Stimulated activated CD8-positive, alpha-beta memory T cell treated with anti-CD3 and anti-CD28 coated beads, Interleukin-15, amount 100 ng/mL, for 48 hours (primary cell): ENCODE measurements at regions not wholly inside any gene's neighbourhood (a gene's known extent, or its start where the extent isn't known, plus 50 kb on each side); places are given as distances from the start of the nearest gene placed in this dataset.

Experiments used
- DNase-seq, 2 donors: peaks; one replicate each; pipeline ENCODE4 v3.0.0-alpha.2; 2020; ENCODE audit warnings: low read depth in 2 of 2

- no peak for DNase-seq
Observed at GRCh38 chr15:29456255-29456654, 186.6 kb upstream of the NSMCE3 start.

GRCh38 chr15:29455530-29455929, 185.9 kb upstream of the NSMCE3 start:
- DNase-seq, result no peak

GRCh38 chr15:29455055-29455454, 185.4 kb upstream of the NSMCE3 start:
- DNase-seq, result no peak

- no peak for DNase-seq
Observed at GRCh38 chr15:29454506-29454905, 184.9 kb upstream of the NSMCE3 start.

- no peak for DNase-seq
Observed at GRCh38 chr15:29452881-29453731, 183.5 kb upstream of the NSMCE3 start.

- no peak for DNase-seq
Observed at GRCh38 chr15:29451201-29451781, 181.7 kb upstream of the NSMCE3 start.

GRCh38 chr15:29449136-29449535, 179.5 kb upstream of the NSMCE3 start:
- DNase-seq, result no peak

- DNase-seq, result no peak
Observed at GRCh38 chr15:29448320-29448719, 178.7 kb upstream of the NSMCE3 start.

GRCh38 chr15:29446480-29446879, 176.9 kb upstream of the NSMCE3 start:
- DNase-seq, result no peak

GRCh38 chr15:29442532-29442931, 172.9 kb upstream of the NSMCE3 start:
- DNase-seq, result no peak

- DNase-seq, result no peak
Observed at GRCh38 chr15:29440541-29440940, 170.9 kb upstream of the NSMCE3 start.

- DNase-seq, result no peak
Observed at GRCh38 chr15:29438703-29439055, 169.1 kb upstream of the NSMCE3 start.

GRCh38 chr15:29437888-29438702, 168.5 kb upstream of the NSMCE3 start:
- DNase-seq, result no peak

- no peak for DNase-seq
Observed at GRCh38 chr15:29435811-29436210, 166.2 kb upstream of the NSMCE3 start.

- no peak for DNase-seq
Observed at GRCh38 chr15:29434280-29434679, 164.7 kb upstream of the NSMCE3 start.

- DNase-seq, result no peak
Observed at GRCh38 chr15:29433507-29434248, 164.1 kb upstream of the NSMCE3 start.

- DNase-seq, result no peak
Observed at GRCh38 chr15:29433050-29433318, 163.4 kb upstream of the NSMCE3 start.

- DNase-seq, result no peak
Observed at GRCh38 chr15:29432191-29433049, 162.8 kb upstream of the NSMCE3 start.

GRCh38 chr15:29430831-29431230, 161.2 kb upstream of the NSMCE3 start:
- no peak for DNase-seq

GRCh38 chr15:29430124-29430523, 160.5 kb upstream of the NSMCE3 start:
- DNase-seq, result no peak

- DNase-seq, result no peak
Observed at GRCh38 chr15:29429584-29429983, 160.0 kb upstream of the NSMCE3 start.
